ENCODE measurements at regions not wholly inside any gene's neighbourhood (a gene's known extent, or its start where the extent isn't known, plus 50 kb on each side); places are given as distances from the start of the nearest gene placed in this dataset.

DNA sequence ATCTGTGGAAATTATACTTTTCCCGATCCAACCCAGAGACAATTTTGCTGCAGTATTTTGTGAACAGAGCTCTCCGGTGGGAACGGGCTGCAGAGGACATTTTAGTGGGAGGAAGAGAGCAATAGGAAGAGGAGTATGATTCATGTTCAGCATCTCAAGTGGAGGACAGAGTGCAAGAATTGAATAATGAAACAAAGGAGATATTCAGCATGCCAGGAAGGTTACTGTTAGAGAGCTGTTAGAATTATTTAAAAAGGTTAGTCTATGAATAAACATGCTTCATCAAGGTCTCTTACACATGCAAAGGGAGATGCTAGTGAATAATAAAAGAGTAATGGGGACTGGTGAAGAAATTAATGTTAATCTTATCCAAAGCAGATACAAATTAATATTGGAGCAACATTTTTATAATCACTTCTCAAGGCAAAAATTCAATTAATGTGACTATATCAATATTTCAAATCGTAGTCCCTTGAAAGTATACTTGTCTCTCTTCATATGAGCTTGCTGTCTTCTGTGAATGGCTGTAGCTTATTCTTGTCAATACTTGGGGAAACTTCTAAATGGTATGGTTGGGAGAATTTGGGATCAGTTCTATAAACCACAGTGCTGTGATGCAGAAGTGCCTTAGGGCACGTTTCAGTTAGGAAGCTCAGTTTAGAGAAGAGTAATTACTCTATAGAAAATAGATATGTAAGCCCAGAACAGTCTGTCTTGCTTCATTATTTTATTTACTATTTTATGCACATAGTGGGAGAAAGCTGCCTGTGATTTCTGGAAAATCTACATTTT, 1165.8 kb downstream of the OLFM4 start:
- TF ChIP-seq, protein P1, sequence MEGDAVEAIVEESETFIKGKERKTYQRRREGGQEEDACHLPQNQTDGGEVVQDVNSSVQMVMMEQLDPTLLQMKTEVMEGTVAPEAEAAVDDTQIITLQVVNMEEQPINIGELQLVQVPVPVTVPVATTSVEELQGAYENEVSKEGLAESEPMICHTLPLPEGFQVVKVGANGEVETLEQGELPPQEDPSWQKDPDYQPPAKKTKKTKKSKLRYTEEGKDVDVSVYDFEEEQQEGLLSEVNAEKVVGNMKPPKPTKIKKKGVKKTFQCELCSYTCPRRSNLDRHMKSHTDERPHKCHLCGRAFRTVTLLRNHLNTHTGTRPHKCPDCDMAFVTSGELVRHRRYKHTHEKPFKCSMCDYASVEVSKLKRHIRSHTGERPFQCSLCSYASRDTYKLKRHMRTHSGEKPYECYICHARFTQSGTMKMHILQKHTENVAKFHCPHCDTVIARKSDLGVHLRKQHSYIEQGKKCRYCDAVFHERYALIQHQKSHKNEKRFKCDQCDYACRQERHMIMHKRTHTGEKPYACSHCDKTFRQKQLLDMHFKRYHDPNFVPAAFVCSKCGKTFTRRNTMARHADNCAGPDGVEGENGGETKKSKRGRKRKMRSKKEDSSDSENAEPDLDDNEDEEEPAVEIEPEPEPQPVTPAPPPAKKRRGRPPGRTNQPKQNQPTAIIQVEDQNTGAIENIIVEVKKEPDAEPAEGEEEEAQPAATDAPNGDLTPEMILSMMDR (IDR thresholded peaks at IDR 0.05; ENCODE audit: low read depth, low read length, poor library complexity, severe bottlenecking): no peak
- no peak for TF ChIP-seq EZH2phosphoT487 (IDR thresholded peaks at IDR 0.05; ENCODE audit: borderline replicate concordance, low read length)
